GM21390 (cell line): ENCODE measurements at regions not wholly inside any gene's neighbourhood (a gene's known extent, or its start where the extent isn't known, plus 50 kb on each side); places are given as distances from the start of the nearest gene placed in this dataset.

Source experiments
- ATAC-seq: cut with Tn5 transposase; IDR thresholded peaks from one replicate; pipeline ENCODE4 v1.9.1; 2021; ENCODE audit not compliant: unreplicated experiment

GRCh38 chr5:4164167-4164566 lies 568.5 kb downstream of the IRX1 start:
- ATAC-seq = no peak

GRCh38 chr5:4180703-4181102 lies 585.1 kb downstream of the IRX1 start:
- ATAC-seq = no peak

GRCh38 chr5:4182144-4182543 lies 586.5 kb downstream of the IRX1 start:
- no peak for ATAC-seq

GRCh38 chr5:4185127-4185526 lies 589.5 kb downstream of the IRX1 start:
- no peak for ATAC-seq

GRCh38 chr5:4188704-4189103 lies 593.1 kb downstream of the IRX1 start:
- no peak for ATAC-seq

GRCh38 chr5:4189317-4189716 lies 593.7 kb downstream of the IRX1 start:
- no peak for ATAC-seq

- ATAC-seq = no peak
These were observed 595.4 kb downstream of the IRX1 start for GRCh38 chr5:4191041-4191440.

- ATAC-seq = no peak
These were observed 596.1 kb downstream of the IRX1 start for GRCh38 chr5:4191703-4192102.

GRCh38 chr5:4192111-4192510 lies 596.5 kb downstream of the IRX1 start:
- no peak for ATAC-seq

GRCh38 chr5:4196744-4197143 lies 601.1 kb downstream of the IRX1 start:
- ATAC-seq = no peak

- no peak for ATAC-seq
These were observed 601.5 kb downstream of the IRX1 start for GRCh38 chr5:4197151-4197550.

GRCh38 chr5:4198461-4198860 lies 602.8 kb downstream of the IRX1 start:
- no peak for ATAC-seq

GRCh38 chr5:4199049-4199841 lies 603.6 kb downstream of the IRX1 start:
- ATAC-seq = no peak

GRCh38 chr5:4203146-4203545 lies 607.5 kb downstream of the IRX1 start:
- ATAC-seq = no peak

GRCh38 chr5:4204276-4205141 lies 608.9 kb downstream of the IRX1 start:
- ATAC-seq = no peak

GRCh38 chr5:4205398-4205797 lies 609.8 kb downstream of the IRX1 start:
- no peak for ATAC-seq

- no peak for ATAC-seq
These were observed 610.5 kb downstream of the IRX1 start for GRCh38 chr5:4206127-4206526.

- no peak for ATAC-seq
These were observed 611.9 kb downstream of the IRX1 start for GRCh38 chr5:4207486-4207885.

GRCh38 chr5:4208537-4208936 lies 612.9 kb downstream of the IRX1 start:
- no peak for ATAC-seq

GRCh38 chr5:4208996-4209395 lies 613.4 kb downstream of the IRX1 start:
- ATAC-seq = no peak

GRCh38 chr5:4212071-4212739 lies 616.6 kb downstream of the IRX1 start:
- no peak for ATAC-seq
